ENCODE measurements at regions not wholly inside any gene's neighbourhood (a gene's known extent, or its start where the extent isn't known, plus 50 kb on each side); places are given as distances from the start of the nearest gene placed in this dataset.

DNA sequence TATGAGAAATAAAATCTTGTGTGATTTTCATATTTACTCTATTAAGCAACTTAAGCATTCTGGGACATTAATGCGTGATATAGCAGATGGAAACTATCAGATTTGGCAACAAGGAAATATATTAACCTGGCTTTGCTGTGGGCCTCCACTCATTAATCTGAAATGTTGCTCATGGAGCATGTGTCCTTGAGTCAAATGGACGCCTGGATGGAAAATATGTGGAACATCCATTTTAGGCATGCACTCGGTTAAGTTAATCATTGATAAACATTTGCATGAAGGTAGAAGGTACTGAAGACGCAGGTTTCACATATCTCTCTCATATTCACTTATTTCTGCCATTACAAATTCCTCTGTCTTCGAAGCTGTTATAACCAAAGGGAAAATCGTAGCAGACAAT lies 246.1 kb downstream of the NR2F2 start:
- TF ChIP-seq SIN3A (IDR thresholded peaks at IDR 0.05; ENCODE audit: borderline replicate concordance, insufficient read depth, low read length), result no peak
- no peak for TF ChIP-seq FOXP2 (optimal IDR thresholded peaks at IDR 0.05; ENCODE audit: borderline replicate concordance, extremely low read depth, extremely low read length, insufficient read depth)
- TF ChIP-seq TAF1 (IDR thresholded peaks at IDR 0.05; ENCODE audit: borderline replicate concordance, insufficient read depth, low read length), result no peak
- TF ChIP-seq, protein P1, sequence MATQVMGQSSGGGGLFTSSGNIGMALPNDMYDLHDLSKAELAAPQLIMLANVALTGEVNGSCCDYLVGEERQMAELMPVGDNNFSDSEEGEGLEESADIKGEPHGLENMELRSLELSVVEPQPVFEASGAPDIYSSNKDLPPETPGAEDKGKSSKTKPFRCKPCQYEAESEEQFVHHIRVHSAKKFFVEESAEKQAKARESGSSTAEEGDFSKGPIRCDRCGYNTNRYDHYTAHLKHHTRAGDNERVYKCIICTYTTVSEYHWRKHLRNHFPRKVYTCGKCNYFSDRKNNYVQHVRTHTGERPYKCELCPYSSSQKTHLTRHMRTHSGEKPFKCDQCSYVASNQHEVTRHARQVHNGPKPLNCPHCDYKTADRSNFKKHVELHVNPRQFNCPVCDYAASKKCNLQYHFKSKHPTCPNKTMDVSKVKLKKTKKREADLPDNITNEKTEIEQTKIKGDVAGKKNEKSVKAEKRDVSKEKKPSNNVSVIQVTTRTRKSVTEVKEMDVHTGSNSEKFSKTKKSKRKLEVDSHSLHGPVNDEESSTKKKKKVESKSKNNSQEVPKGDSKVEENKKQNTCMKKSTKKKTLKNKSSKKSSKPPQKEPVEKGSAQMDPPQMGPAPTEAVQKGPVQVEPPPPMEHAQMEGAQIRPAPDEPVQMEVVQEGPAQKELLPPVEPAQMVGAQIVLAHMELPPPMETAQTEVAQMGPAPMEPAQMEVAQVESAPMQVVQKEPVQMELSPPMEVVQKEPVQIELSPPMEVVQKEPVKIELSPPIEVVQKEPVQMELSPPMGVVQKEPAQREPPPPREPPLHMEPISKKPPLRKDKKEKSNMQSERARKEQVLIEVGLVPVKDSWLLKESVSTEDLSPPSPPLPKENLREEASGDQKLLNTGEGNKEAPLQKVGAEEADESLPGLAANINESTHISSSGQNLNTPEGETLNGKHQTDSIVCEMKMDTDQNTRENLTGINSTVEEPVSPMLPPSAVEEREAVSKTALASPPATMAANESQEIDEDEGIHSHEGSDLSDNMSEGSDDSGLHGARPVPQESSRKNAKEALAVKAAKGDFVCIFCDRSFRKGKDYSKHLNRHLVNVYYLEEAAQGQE (IDR thresholded peaks at IDR 0.05; ENCODE audit: insufficient read depth in 1 of 2, low read depth in 2 of 2, low read length in 2 of 2), result no peak
- no peak for TF ChIP-seq POLR2AphosphoS5 (IDR thresholded peaks at IDR 0.05; ENCODE audit: low read depth, low read length)

GRCh38 chr15:96578393-96578792 lies 247.9 kb downstream of the NR2F2 start:
- TF ChIP-seq, protein P1 (IDR thresholded peaks at IDR 0.05; ENCODE audit: insufficient read depth in 1 of 2, low read depth in 2 of 2, low read length in 2 of 2), result no peak
- TF ChIP-seq SIN3A (IDR thresholded peaks at IDR 0.05; ENCODE audit: borderline replicate concordance, insufficient read depth, low read length), result no peak
- no peak for TF ChIP-seq POLR2AphosphoS5 (IDR thresholded peaks at IDR 0.05; ENCODE audit: low read depth, low read length)
- no peak for TF ChIP-seq TAF1 (IDR thresholded peaks at IDR 0.05; ENCODE audit: borderline replicate concordance, insufficient read depth, low read length)
- TF ChIP-seq FOXP2 (optimal IDR thresholded peaks at IDR 0.05; ENCODE audit: borderline replicate concordance, extremely low read depth, extremely low read length, insufficient read depth), result no peak

- TF ChIP-seq SIN3A (IDR thresholded peaks at IDR 0.05; ENCODE audit: borderline replicate concordance, insufficient read depth, low read length), result no peak
- TF ChIP-seq, protein P1 (IDR thresholded peaks at IDR 0.05; ENCODE audit: insufficient read depth in 1 of 2, low read depth in 2 of 2, low read length in 2 of 2), result no peak
- no peak for TF ChIP-seq TAF1 (IDR thresholded peaks at IDR 0.05; ENCODE audit: borderline replicate concordance, insufficient read depth, low read length)
Measured at GRCh38 chr15:96581371-96581770, 250.9 kb downstream of the NR2F2 start.

DNA sequence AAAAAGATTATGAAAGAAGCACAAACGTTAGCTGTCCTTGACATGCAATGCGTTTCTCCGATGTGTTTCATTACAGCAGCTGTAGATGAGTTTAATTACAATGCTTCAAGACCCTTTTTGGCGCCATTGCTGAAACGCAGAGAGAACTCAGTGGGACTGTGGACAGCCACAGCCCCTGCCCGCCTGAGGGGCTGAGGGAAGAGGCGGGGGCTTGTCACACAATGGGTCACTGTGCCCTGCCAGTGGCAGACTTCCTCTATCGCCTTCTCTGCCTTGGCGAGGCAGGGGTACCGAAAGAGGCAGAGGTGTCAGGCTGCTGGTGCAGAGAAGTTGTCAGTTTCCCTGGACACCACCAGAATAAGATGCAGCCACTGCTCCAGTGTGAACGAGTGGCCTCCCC lies 252.0 kb downstream of the NR2F2 start:
- TF ChIP-seq, protein P1 (IDR thresholded peaks at IDR 0.05; ENCODE audit: insufficient read depth in 1 of 2, low read depth in 2 of 2, low read length in 2 of 2), result no peak
- TF ChIP-seq POLR2AphosphoS5 (IDR thresholded peaks at IDR 0.05; ENCODE audit: low read depth, low read length) (no peak), TAF1 (IDR thresholded peaks at IDR 0.05; ENCODE audit: borderline replicate concordance, insufficient read depth, low read length) (no peak), SIN3A (IDR thresholded peaks at IDR 0.05; ENCODE audit: borderline replicate concordance, insufficient read depth, low read length) (no peak), FOXP2 (optimal IDR thresholded peaks at IDR 0.05; ENCODE audit: borderline replicate concordance, extremely low read depth, extremely low read length, insufficient read depth) (no peak)

DNA sequence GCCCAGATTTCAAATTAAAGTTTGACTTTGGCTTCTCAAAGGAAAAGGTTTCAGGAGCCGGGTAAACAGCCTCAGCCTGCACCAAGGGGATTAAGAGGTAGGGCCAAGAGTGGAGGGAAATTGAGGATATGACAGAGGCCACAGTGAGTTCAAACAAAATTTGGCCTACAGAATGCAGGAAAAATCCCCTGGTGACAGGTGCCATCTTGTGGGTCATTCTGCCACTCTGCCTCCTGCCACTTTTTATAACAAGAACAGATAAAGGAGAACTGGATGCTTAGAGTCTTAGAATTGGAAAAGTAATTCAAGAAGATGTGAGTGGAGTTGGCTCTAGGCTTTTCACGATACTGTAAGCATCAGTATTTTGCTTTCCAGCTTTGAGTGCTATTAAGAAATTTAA lies 253.2 kb downstream of the NR2F2 start:
- no peak for TF ChIP-seq FOXP2 (optimal IDR thresholded peaks at IDR 0.05; ENCODE audit: borderline replicate concordance, extremely low read depth, extremely low read length, insufficient read depth)
- no peak for TF ChIP-seq SIN3A (IDR thresholded peaks at IDR 0.05; ENCODE audit: borderline replicate concordance, insufficient read depth, low read length)
- no peak for TF ChIP-seq TAF1 (IDR thresholded peaks at IDR 0.05; ENCODE audit: borderline replicate concordance, insufficient read depth, low read length)
- TF ChIP-seq POLR2AphosphoS5 (IDR thresholded peaks at IDR 0.05; ENCODE audit: low read depth, low read length), result no peak
- TF ChIP-seq, protein P1 (IDR thresholded peaks at IDR 0.05; ENCODE audit: insufficient read depth in 1 of 2, low read depth in 2 of 2, low read length in 2 of 2), result no peak

Data from PFSK-1 (cell line).